NCI-H69 (cell line): ENCODE measurements at regions not wholly inside any gene's neighbourhood (a gene's known extent, or its start where the extent isn't known, plus 50 kb on each side); places are given as distances from the start of the nearest gene placed in this dataset.
"Not testable (repeated sequence)": the region's sequence is repeated elsewhere in the genome, so short reads cannot be mapped to it uniquely, and the experiment has no call there.

Source experiments
- DNase-seq: peaks from one replicate; lab custom pipeline; 2025; lab: John Stamatoyannopoulos, UW

DNA sequence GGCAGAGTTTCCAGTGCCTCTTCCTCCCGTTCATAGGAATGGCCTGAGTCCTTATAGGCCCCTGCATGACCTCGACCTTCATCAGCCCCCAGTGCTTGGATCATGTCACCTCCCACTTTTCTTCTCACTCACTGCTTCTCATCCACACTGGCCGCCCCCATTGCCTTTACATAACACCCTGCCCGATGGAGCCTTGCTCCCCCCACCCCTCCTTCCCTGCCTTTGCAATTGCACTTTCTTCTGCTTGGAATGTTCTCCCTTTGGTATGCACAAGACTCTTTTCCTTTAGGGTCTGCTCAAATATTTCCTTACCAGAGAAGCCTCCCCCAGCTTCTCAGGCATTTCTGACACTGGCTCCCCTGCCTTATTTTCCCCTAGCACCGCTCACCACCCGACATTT, 125.2 kb upstream of the KCNJ6 start:
- DNase-seq = no peak

DNA sequence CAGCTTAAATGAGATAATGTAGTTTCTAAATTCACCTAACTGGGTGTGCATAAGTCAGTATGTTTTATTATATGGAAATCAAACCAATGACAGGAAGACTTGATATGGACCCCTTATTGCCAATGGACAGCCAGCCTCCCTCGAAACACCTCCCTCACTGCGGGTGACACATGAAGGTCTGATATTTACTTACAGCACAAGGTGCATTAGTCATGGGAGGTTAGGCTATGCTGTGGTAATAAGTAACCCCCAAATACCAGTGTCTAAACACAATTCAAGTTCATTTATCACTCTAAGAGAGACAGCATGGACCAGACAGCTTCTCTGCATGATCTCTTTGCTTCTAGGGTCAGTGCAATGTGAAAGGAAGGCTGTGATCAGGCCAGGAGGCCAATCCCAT, 126.0 kb upstream of the KCNJ6 start:
- DNase-seq = no peak

DNA sequence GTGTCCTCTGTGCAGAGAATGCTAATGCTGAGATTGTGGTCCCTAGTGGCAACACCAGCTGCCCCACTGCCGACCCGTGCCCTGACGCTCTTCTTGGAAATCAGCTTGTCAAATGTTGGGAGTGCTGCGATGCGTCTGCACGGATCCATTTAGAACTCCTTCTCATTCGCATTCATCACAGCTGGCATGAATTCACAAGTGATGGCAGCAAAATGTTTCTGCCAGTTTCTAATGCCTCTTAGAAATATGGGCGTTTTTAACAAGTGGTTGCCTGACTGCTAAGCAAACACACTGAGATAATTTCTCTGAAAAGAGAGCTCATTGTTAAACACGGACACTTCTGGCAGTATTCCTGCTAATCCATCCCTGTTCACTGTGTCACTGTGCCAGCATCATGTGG, 131.9 kb upstream of the KCNJ6 start:
- DNase-seq = peak; percentile 98

DNA sequence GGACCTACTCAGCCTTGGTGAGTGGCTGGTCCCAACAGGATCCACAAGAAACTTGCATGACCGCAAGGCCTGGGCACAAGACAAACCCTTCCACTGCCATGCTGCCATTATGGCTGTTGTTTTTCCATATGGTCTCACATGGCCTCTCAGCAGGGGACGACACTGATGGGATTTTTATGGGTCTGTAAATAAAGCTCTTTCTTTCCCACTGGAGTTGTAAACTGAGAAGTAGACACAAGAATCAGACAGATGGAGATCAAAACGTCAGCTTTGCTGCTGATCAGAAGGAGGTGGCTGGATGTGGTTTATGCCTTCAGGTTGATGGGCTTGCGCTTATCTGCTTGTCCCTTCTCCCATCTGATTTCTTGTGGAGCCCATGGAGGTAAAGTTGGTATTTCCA, 138.1 kb upstream of the KCNJ6 start:
- DNase-seq = peak; percentile 99

DNA sequence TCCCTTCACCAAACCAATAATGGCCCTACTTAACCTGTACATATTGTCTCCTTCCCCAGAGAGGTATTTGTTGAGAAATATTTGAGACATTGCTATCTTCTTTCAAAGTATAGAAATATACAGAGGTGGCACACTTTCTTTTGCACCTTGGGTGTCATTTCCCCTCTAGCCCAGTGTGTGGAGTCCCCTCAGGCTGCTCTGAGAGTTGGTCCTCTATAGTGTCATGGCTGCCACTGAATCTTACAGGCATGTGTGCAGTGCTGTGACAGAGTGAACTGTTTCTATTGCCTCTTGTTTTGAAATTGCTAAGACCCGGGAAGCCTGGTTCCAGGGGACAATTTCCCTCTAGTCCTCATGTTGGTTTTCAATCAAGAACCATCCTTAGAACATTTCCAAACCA, 140.2 kb upstream of the KCNJ6 start:
- no peak for DNase-seq

DNA sequence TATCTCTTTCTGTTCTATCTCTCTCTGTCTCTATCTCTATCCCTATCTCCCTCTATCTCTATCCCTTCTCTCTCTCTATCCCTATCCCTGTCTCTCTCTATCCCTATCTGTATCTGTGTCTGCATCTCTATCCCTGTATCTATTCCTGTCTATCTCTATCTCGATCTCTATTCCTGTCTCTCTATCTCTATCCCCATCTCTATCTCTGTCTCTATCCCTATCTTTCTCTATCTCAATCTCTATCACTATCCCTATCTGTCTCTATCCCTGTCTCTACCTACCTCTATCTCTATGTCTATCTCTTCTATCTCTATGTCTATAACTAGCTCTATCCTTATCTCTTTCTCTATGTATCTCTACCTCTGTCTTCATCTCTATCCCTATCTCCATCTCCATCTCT, 141.4 kb upstream of the KCNJ6 start:
- DNase-seq = no peak

DNA sequence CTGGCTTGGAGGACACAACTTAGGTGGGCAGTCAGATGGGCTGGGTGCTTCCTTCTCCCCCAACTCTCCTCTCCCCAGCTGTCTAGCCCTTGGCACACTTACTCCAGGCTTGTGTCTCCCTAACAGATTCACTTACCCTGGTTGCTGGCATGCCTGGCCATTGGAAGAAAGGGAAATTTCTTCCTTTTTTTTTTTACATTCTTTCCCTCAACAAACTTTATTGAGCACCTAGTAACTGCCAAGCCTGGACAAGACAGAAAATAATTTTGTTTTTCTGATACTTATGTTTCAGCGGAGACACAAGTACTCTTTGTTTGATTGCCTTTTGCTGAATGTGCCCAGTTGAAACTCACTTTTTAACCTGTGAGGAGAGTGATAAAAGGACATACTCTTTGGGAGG, 144.3 kb upstream of the KCNJ6 start:
- DNase-seq = no peak

DNA sequence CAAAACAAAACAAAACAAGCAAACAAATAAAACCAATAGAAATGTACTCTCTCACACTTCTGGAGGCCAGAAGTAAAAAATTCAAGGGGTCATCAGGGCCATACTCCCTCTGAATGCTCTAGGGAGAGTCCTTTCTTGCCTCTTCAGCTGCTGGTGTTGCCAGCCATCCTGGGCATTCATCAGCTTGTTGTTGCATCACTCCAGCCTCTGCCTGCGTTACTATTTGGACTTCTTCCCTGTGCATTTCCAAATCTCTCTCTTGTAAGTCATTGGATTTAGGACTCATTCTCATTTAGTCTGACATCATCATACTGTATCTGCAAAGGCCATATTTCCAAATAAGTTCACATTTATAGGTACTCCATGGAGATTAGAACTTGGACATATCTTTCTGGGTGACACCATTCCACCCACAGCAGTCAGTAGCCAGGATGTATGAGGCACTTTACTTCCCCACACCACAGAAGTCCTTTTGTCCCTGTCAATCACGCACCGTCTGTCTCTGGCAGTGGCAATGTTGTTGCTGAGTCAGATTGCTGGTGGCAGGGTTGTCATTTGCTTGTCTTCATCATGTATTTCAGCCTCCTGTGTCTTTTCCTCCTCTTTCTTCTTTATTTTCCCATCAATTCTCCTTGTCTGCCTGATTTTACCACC, 151.0 kb upstream of the KCNJ6 start:
- no peak for DNase-seq

DNA sequence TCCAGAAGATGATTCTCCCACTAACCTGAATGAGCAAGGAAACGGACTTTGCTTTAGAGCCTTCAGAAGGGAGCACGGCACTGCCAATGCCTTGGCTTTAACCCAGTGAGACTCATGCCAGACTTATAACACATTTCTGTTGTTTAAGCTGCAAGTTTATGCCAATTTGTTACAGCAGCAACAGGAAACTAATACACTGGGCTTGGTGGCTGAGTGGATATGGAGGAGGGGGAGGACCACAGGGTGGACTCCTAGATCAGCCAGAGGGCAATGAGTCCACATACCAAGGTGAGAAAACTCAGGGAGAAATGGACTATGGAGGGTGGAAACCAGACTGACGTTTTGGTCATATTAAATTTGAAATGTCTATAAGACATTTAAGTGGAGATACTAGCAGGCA, 156.2 kb upstream of the KCNJ6 start:
- DNase-seq = no peak

DNA sequence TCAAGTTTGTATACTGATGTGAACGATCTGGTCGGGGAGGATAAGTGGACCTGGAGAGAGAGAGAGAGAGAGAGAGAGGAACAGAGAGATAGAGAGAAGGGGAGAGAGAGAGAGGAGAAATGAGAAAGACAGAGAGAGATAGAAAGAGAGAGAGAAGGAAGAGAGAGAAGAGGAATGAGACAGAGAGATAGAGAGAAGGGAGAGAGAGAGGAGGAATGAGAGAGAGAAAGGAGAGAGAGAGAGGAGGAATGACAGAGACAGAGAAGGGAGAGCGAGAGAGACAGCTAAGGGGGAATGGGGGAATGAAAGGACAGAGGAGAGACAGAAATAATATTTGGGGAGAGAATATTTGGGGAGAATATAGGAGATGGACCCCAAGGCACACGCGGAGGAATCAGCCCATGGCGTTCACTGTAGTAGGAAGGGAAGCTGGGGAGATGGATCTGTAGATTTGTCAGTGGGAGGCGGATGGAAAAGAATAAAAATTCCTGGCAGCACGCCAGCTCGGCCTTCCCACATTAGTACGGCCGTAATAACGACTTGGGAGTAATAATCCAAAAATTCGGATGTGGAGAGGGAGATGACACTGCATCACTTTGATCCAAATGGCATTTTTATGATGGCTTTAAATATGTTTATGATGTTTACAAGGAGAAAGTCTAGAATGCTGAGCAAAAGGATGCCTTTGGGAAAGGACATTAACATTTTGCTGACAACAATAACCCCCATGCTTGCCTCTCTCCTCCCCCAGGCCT, 159.8 kb upstream of the KCNJ6 start:
- DNase-seq = peak; percentile 47

DNA sequence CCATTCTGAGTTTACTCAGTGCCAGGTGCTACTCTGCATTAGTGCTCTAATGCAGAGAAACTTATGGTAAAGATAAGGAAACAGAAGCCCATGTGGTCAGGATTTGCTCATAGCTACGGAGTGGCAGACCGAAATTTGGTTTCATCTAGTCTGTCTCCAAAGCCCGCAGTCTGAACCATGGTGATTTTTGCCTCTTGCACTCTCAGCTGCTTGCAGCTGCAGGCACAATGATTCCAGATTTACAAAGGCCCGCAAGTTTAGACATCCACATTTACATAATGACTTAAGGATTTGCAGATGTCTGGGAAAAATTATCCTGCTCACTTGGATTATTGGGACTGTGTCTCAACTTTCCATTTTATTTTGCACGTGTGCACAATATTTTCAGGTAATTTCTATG, 161.3 kb upstream of the KCNJ6 start:
- no peak for DNase-seq

DNA sequence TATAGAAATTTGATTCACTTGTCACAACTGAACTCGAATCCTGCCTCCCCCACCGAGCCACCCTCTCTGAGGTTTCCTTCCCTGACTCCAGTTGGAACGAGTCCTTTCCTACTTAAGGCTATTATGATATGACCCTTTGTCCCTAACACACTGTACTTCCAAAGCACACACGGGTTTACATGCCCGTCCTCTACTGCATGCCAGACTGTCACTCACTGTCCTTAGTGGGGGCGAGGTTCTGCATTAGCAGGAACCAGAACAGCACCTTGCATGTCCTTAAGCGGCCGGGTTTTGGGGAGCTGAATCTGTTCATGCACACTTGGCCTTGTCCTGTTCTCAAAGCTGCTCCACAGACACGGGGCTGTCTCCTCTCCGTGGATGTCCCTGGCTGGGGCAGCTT, 164.6 kb upstream of the KCNJ6 start:
- DNase-seq = no peak

DNA sequence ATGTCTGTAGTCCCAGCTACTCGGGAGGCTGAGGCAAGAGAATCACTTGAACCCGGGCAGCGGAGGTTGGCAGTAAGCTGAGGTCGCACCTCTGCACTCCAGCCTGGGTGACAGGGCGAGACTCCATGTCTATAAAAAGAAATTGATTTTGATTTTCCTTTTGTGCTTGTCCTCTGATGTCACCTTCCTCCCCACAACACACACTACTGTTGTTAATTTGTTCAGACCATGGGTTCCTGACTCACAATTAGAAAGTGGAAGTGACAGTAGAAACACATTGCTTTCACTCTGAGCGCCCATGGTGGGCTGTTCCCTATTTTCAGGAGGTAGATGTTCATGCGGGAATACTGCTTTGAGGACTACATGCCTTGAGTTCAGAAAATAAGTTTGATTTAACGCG, 165.5 kb upstream of the KCNJ6 start:
- no peak for DNase-seq

DNA sequence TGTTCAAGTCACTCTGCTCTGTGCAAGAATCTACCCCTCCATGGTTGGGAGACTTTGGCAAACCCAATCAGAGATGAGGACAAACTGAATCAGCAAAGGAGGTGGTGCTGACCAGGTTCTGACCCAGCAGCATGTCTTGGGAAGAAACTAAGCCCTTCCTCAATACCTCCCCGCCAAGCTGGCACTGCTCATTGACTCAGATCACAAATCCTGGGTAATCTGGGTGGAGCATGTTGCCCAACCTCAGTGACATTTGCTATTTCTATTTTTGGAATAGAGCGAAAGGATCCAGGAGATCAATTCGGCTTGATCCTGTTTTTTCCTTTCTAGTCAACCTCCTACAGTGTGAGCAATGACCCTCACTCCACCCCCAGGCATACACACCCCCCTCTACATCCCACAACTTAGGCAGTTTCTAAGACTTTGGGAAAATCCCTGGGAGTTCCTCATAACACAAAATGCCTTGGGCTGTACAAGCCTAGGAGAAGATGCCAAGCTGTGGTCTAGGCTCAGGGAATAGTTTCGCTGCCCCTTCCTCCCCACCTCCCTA, 166.8 kb upstream of the KCNJ6 start:
- no peak for DNase-seq

DNA sequence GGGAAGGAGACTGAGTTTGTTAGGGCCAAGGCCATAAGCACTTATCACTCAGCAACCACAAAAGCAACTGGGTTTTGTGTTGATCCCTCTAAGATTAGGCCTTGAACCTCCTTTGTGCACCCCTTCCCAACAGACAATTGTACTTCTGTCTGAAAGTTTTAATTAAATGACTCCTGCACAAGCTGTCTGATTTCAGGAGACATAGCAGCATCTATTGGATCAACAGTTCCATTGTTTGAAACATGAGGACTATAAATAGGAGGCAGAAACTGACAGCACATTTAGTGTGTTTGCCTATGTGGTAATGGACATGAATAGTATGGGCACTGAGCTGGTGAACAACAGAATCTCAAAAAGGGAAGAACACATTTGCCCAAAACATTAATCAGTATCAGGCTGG, 167.3 kb upstream of the KCNJ6 start:
- peak; percentile 57 for DNase-seq

DNA sequence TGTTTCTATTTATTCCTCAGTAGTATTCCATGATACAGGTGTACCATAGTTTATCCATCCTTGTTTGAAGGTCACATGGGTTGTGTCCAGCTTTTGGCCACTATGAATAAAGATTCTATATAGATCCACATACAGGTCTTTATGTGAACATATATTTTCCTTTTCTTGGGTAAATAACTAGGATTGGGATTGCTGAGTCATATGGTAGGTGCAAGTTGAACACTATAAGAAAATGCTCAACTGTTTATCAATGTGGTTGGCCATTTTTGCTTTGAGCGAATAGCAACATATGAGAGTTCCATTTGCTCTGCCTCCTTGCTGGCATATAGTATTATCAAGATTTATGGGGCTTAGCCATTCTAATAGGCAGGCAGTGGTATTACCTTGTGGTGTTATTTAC, 170.2 kb upstream of the KCNJ15 start:
- DNase-seq = peak; percentile 61

DNA sequence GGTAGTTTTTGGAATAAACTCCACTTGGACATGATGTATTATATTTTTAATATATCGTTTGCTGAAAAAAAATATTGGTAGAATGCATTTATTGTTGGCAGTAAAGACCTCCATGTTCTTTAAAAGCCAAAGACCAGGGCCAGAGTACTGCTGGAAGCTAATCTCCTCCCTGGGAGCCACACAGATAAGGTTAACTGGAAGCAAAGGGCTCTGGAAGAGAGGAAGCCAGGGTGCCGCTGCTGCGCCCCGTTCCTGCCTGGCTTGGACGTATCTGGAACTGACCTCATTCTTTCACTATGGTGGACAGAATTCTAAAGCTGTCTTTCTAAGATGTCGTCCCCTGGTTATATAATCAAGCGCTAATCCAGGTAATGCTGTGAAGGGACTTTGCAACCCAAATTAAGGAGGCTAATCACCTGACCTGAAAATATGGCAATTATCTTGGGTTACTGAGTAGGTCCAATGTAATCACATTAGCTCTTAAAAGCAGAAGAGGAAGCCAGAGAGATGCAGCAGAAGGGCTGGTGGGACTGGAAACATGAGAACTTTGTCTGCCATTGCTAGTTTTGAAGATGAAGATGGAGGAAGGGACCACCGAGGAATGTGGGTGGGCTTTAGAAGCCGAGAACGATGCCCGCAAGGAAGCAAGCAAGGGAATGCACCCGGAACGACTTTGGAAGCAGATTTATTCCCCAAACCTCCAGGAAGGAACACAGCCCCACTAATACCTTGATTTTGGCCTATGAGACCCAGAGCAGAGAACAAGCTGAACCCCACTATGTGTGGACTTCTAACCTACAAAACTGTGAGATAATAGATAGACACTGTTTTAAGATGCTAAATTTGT, 167.7 kb upstream of the KCNJ15 start:
- no peak for DNase-seq

DNA sequence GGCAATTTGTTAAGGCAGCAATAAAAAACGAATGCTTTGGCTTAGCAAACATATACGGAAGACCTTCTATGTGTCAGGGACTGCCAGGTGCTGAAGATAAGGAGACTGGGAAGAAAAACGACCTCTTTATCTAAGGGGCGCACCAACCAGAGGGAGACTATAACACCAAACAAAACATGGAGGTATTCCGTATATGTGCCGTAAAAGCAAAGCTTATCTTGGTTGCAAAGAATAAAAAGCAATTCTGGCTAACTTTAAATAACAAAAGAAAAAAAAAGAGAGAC, 167.1 kb upstream of the KCNJ15 start:
- DNase-seq = no peak

DNA sequence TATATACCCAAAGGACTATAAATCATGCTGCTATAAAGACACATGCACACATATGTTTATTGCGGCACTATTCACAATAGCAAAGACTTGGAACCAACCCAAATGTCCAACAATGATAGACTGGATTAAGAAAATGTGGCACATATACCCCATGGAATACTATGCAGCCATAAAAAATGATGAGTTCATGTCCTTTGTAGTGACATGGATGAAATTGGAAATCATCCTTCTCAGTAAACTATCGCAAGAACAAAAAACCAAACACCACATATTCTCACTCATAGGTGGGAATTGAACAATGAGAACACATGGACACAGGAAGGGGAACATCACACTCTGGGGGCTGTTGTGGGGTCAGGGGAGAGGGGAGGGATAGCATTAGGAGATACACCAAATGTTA, 165.7 kb upstream of the KCNJ15 start:
- not testable (repeated sequence) for DNase-seq

DNA sequence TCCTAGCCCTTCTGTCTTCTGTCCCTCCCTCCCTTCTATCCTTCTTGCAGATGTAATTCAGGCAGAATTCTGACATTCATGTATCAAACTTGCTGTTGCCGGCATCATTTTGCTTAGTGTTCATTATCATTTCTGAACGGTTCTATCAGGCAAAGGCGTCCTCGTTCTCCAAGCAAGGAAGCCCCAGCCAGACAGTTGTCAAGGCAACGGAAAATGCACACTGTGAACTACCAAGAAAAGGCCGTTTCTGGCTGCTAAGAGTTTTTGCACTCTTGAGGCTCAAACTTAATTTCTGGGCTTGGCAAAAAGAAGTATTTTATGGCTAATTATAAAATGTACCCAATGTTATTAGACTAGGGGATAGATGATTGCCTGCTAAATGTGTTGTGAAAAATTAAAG, 164.7 kb upstream of the KCNJ15 start:
- no peak for DNase-seq

DNA sequence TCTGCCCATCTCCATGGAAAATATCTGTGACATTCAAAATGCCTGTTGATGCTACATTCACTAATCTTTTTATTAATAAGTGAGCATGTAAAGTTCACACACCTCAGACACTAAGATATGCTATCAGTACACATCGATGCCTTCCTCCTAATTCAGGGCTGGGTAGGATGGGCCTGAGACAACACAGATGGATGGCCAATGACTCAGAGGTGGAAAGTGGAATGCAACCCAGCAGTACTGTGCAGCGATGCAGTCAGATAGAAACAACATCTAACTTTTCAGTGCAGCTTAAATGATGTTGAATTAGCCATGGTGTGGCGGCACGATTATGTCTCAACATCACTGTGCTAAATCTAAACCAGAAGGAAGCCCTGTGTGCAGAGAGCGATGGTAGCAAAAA, 161.6 kb upstream of the KCNJ15 start:
- no peak for DNase-seq

DNA sequence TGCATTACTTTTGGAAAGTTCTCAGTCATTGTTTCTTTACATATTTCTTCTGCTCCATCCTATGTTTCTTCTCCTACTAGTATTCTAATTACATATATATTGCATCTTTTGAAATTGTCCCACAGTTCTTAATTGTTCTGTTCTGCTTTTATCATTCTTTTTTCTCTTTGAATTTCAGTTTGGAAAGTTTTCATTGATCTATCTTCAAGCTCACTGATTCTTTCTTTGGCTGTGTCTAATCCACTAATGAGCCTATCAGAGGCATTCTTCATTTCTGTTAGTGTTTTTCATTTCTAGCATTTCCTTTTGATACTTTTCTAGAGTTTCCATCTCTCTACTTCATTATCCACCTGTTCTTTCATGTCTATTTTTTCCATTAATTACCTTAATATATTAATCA, 159.0 kb upstream of the KCNJ15 start:
- no peak for DNase-seq

DNA sequence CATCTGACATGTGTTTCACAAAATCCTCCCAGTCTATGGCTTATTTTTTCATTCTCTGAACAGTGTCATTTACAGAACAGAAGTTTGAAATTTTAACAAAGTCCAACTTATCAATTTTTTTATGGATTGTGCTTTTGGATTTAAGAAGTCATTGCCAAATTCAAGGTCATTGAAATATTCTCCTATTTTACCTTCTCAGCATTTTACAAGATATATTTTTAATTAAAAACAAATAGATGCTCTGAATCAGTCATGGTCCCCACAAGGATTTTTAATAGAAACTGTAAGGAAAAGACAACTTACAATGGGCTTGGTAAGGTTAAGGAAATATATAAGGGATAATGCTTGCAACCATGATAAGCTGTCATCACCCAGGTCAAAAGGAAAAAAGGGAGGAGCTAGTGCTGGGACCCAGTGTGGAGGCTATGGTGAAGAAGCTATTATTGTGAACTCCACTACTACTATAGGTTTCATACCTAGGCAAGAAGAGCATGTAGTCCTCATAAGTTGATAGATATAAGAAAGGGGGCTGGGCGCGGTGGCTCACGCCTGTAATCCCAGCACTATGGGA, 144.5 kb upstream of the KCNJ15 start:
- no peak for DNase-seq
